Fibroblast of mammary gland (primary cell): ENCODE measurements at regions not wholly inside any gene's neighbourhood (a gene's known extent, or its start where the extent isn't known, plus 50 kb on each side); places are given as distances from the start of the nearest gene placed in this dataset.

ENCODE experiments used
- DNase-seq: peaks from one replicate; pipeline ENCODE4 v3.0.0-alpha.2; 2010; ENCODE audit warnings: low read depth
- H3K4me3 ChIP-seq: 2 replicates; pipeline ENCODE4 v1.5.1; 2011; ENCODE audit warnings: low read depth, mild to moderate bottlenecking, low read length, moderate library complexity; ENCODE audit not compliant: control insufficient read depth
- TF ChIP-seq, protein P1 (sequence below): conservative IDR thresholded peaks from 2 replicates; pipeline ENCODE4 v1.5.1; 2011; ENCODE audit warnings: low read depth, low read length, inconsistent platforms; ENCODE audit not compliant: control insufficient read depth, insufficient read depth

DNA sequence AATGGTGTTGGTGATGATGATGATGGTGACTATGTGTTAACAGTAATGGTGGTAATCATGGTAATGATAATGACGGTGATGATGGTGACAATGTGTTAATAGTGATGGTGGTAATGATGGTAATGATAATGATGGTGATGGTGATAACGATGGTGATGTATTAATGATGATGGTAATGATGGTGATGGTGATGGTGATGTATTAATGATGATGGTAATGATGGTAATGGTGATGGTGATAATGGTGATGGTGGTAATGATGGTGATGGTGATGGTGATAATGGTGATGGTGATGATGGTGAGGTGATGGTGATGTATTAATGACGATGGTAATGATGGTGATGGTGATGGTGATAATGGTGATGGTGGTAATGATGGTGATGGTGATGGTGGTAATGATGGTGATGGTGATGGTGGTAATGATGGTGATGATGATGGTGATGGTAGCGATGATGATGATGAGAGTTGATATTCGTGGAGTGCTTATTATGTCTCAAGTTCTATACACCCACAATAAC, 212.8 kb upstream of the NCKAP5 start:
- no peak for DNase-seq
- no peak overlapping the region for H3K4me3 ChIP-seq
- TF ChIP-seq, protein P1, sequence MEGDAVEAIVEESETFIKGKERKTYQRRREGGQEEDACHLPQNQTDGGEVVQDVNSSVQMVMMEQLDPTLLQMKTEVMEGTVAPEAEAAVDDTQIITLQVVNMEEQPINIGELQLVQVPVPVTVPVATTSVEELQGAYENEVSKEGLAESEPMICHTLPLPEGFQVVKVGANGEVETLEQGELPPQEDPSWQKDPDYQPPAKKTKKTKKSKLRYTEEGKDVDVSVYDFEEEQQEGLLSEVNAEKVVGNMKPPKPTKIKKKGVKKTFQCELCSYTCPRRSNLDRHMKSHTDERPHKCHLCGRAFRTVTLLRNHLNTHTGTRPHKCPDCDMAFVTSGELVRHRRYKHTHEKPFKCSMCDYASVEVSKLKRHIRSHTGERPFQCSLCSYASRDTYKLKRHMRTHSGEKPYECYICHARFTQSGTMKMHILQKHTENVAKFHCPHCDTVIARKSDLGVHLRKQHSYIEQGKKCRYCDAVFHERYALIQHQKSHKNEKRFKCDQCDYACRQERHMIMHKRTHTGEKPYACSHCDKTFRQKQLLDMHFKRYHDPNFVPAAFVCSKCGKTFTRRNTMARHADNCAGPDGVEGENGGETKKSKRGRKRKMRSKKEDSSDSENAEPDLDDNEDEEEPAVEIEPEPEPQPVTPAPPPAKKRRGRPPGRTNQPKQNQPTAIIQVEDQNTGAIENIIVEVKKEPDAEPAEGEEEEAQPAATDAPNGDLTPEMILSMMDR = no peak

- DNase-seq = peak; percentile 68
- no peak overlapping the region for H3K4me3 ChIP-seq
- TF ChIP-seq, protein P1 = no peak
These were observed 218.9 kb upstream of the NCKAP5 start for GRCh38 chr2:133787207-133787606.

GRCh38 chr2:133787651-133788050, 219.4 kb upstream of the NCKAP5 start:
- DNase-seq = no peak

DNA sequence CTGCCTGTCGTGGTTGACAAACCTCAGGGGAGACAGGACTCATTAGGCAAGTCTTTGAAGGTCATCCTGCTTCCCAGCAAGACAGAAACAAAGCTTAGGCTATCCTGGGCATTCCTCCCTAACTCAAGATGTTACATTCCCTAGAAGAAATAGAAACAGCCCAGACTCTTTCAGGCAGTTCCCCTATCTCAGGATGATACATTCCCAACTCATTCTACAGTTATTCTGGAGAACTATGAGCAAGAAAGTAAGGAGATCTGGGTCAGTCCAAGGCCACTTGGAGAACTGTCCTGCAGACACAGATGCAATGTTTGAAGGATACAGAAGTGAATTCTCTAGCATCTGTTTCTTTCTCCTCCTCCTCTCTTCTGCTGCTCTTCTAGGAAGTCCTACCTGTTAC, 220.1 kb upstream of the NCKAP5 start:
- no peak overlapping the region for H3K4me3 ChIP-seq
- DNase-seq = no peak
- TF ChIP-seq, protein P1 = no peak

More at GRCh38 chr2:133787651-133788050, 219.4 kb upstream of the NCKAP5 start:
- H3K4me3 ChIP-seq = no peak overlapping the region
- TF ChIP-seq, protein P1 = no peak

GRCh38 chr2:133789743-133790142, 221.5 kb upstream of the NCKAP5 start:
- H3K4me3 ChIP-seq = no peak overlapping the region
- no peak for DNase-seq
- TF ChIP-seq, protein P1 = no peak

- DNase-seq = no peak
- no peak overlapping the region for H3K4me3 ChIP-seq
- TF ChIP-seq, protein P1 = no peak
These were observed 222.4 kb upstream of the NCKAP5 start for GRCh38 chr2:133790711-133791110.

GRCh38 chr2:133791191-133791590, 222.9 kb upstream of the NCKAP5 start:
- peak; percentile 51 for DNase-seq
- no peak overlapping the region for H3K4me3 ChIP-seq
- TF ChIP-seq, protein P1 = no peak
